GM19238 (cell line): ENCODE measurements at regions not wholly inside any gene's neighbourhood (a gene's known extent, or its start where the extent isn't known, plus 50 kb on each side); places are given as distances from the start of the nearest gene placed in this dataset.

Experiments used
- DNase-seq: peaks from one replicate; pipeline ENCODE4 v3.0.0; 2011; ENCODE audit warnings: low spot score; ENCODE audit not compliant: insufficient read length

GRCh38 chr2:76268902-76269620, 558.3 kb upstream of the GCFC2 start:
- no peak for DNase-seq

DNA sequence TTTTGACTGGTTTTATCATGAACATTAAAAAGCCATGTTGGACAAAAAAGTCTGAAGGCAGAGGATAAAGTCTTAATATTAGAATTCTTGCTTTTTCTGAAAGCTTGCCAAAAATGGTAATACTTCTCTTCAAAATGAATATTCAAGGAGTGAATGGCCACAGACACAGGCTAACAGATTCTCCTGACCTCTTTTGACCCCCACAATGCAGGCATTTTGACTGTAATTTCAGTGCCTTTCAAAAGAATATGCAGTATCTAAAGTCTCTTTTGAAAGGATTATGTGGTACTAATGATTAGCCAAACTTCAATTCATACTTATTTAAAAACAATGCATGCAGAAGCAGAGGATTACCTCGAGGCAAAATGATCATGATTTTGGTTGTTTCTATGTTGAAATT, 557.8 kb upstream of the GCFC2 start:
- no peak for DNase-seq

GRCh38 chr2:76257802-76258201, 547.1 kb upstream of the GCFC2 start:
- DNase-seq = no peak

DNA sequence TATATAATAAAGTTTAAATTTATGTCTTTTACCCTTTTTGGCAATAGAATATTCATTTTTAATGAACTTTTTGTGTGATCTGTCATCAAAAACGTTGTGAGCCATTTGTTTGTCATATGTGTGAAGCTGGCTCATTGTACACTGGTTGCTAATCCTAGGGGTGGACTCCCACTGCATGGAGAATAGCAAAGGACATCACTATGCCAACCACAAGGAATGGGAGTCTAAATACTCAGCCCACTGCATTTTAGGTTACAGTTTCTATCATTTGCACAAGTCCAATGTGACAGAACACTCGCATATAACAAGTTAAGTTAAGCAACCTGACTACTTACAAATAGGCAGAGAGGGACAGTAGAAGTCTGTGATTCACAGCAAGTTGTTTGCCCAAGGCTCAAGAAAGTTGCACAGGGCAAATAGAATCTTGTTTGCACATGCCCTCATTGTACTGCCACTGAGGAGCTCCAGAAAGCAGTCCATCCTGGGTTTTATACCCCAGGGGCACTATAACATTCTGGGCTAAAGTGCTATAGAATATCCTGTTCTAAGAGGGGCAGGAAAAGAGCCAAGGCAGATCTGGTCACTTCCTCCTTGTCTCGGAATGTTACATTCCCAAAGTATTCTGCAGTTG, 545.9 kb upstream of the GCFC2 start:
- DNase-seq = no peak

DNA sequence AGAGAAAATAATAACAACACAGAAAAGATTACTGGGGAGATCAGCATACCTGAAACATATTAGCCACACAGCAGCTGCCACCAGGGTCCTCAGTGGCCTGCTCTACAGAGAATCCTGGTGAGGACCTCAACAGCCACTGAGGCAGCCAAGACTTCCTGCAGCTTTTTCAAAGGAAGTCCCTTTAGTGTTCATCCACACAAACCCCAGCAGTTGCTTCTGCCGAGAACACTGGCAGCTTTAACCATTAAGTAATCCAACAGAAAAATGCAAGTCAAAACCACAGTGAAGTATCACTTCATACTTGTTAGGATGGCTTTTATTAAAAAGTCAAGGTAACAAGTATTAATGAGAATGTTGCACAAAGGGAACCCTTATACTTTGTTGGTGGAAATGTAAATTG, 542.0 kb upstream of the GCFC2 start:
- no peak for DNase-seq

GRCh38 chr2:76251342-76251741, 540.6 kb upstream of the GCFC2 start:
- no peak for DNase-seq

GRCh38 chr2:76247006-76247405, 536.3 kb upstream of the GCFC2 start:
- no peak for DNase-seq

- no peak for DNase-seq
Measured at GRCh38 chr2:76211991-76212985, 501.6 kb upstream of the GCFC2 start.

DNA sequence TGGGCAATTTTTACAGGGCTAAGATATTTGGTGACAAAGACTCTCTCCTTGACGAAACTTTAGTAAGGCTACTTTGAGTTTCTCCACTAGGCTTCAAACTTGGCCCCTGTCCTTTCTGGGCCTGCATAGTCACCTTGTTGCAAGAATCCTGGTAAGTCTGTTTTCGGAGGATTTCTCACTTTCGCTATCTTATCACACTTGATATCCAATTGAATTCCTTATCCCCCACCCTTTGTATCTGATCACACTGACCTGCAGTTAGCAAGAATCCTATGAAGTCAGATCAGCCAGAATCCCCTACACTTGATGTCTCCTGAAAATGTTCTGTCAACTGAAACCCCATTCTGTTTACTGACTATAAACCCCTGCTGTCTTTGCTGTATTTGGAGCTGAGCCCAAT, 499.8 kb upstream of the GCFC2 start:
- DNase-seq = no peak

DNA sequence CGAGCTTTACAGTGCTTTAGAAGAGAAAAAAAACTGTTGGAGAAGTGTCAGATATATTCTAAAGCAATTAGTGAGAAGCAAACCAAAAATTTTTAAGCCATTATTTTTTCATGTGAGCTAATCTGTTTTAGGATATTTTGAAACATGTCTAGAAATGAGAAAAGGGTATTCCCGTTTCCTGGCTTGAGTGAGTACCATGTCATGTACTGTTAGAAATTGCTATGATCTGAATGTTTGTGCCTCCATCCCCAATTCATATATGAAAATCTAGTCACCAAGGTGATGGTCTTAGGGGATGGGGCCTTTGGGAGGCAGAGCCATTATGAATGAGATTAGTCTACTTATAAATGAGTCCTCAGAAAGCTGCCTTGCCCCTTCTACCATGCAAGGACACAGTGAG, 493.3 kb upstream of the GCFC2 start:
- DNase-seq = no peak

DNA sequence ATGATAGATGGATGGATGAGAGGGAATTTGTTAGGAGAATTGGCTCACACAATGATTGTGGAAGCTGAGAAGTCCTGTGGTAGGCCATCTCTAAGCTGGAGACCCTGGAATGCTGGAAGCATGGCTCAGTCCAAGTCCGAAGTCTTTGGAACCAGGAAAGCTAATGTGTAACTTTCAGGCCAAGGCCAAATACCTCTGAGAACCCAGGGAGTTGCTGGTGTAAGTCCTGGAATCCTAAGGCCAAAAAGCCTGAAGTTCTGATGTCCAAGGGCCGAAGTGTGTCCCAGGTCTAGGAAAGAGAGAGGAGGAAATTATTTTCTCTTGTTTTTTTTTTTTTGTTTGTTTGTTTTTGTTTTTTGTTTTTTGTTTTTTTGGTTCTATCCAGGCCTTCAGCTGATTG, 492.2 kb upstream of the GCFC2 start:
- no peak for DNase-seq

DNA sequence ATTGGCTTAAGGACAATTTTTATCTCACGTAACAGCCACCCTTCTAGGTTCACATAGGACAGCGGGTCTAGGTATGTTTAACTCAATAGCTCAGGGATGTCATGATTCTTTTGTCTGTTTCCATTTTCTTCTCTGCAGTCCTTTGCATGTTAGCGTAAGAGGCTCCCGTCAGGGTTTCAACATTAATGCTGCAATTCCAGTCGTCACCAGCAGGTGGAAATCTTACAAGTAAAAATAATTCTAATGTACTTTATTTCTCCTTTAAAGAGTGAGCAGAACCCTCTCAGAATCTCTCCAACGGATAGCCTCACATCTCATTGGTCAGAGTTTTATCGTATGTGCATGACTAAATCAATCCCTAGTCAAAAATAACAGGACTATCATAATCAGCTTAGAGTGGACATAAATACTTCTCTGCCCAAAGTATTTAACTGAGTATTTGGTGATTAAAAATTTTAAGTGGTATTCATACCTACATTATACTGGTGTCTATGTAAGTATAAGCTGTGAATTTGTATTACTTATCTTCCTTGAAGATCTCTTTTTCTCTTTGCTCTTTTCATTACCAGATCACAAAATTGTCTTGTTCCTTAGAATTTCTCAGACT, 487.2 kb upstream of the GCFC2 start:
- peak; percentile 3 for DNase-seq

- no peak for DNase-seq
Measured at GRCh38 chr2:76197428-76197827, 486.7 kb upstream of the GCFC2 start.

GRCh38 chr2:76194031-76194775, 483.5 kb upstream of the GCFC2 start:
- DNase-seq = no peak

- no peak for DNase-seq
Measured at GRCh38 chr2:76193089-76193488, 482.4 kb upstream of the GCFC2 start.

DNA sequence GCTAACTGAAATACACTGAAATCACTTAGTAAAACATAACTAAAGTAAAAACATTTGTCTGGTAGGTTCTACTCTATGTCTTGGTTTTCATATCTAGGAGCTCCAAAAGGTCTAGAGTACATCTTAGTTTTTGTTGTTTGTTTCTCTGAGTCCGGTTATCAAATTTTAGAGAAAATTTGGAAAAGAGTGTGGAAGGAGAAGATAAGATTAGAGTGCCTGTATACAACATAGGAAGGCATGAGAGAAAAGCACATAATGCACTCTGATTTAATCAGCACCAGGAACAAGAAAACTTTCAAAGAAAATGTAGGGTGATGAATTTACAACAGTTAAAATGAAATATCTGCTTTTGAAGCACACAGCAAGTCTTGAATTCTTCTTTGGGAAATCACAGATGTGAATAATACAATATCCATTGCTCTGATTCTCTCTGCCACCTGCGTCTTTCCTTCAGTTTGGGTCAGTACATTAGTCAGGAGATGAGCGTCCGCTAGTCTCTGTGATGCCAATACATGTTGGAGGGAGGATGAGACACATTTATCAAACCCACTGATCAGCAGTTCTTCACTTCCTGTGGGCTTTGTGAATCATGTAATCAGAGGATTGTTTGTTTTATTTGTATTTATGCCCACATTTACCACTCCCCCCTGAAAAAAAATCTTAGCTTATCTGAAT, 477.8 kb upstream of the GCFC2 start:
- no peak for DNase-seq

DNA sequence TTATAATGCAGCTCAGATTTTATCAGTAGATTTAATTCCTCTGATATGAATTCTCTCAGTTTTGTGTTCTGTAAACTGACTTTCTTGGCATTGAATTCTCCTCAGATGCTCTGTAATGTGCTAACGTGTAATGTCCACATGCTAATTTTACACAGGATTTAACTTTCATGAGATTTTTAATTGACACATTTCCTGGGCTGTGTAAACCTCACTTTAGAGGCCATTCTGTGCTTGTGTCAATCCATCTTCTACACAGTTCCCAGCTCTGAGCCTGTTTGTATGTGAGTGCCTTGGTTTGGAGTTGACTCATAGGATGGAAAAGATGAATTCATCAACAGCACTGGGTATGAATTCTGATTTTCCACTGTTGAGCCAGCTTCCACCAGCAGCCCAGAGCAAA, 476.7 kb upstream of the GCFC2 start:
- DNase-seq = no peak

GRCh38 chr2:76180676-76181075, 470.0 kb upstream of the GCFC2 start:
- DNase-seq = no peak

DNA sequence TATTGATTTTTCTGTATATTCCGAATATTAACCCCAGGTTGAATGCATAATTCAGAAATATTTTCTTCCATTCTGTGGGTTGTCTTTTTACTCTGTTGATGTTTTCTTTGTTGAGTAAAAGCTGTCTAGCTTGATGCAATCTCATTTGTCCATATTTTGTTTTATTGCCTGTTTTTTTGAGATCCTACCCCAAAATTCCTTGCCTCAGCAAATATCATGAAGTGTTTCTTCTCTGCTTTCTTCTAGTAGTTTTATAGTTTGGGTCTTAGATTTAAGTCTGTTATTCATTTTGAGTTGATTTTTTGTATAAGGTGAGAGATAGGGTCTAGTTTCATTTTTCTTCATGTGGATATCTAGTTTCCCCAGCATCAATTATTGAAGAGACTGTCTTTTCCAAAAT, 467.9 kb upstream of the GCFC2 start:
- no peak for DNase-seq

GRCh38 chr2:76175295-76175694, 464.6 kb upstream of the GCFC2 start:
- no peak for DNase-seq
